HG02610 (cell line): ENCODE measurements at regions not wholly inside any gene's neighbourhood (a gene's known extent, or its start where the extent isn't known, plus 50 kb on each side); places are given as distances from the start of the nearest gene placed in this dataset.

Source experiments
- ATAC-seq: cut with Tn5 transposase; IDR thresholded peaks from one replicate; pipeline ENCODE4 v1.9.1; 2021; ENCODE audit warnings: mild to moderate bottlenecking, moderate library complexity; ENCODE audit not compliant: unreplicated experiment

- ATAC-seq: no peak
Measured at GRCh38 chr3:117534138-117534537, 824.6 kb downstream of the TUSC7 start.

- ATAC-seq: no peak
Measured at GRCh38 chr3:117536006-117536405, 826.4 kb downstream of the TUSC7 start.

- ATAC-seq: no peak
Measured at GRCh38 chr3:117537949-117538348, 828.4 kb downstream of the TUSC7 start.

- ATAC-seq: no peak
Measured at GRCh38 chr3:117539729-117540128, 830.1 kb downstream of the TUSC7 start.

- no peak for ATAC-seq
Measured at GRCh38 chr3:117540597-117540996, 831.0 kb downstream of the TUSC7 start.

GRCh38 chr3:117541721-117542120 lies 832.1 kb downstream of the TUSC7 start:
- ATAC-seq: no peak

GRCh38 chr3:117543521-117543920 lies 833.9 kb downstream of the TUSC7 start:
- no peak for ATAC-seq

GRCh38 chr3:117545484-117545883 lies 835.9 kb downstream of the TUSC7 start:
- no peak for ATAC-seq

GRCh38 chr3:117547956-117548550 lies 838.5 kb downstream of the TUSC7 start:
- ATAC-seq: no peak

- ATAC-seq: no peak
Measured at GRCh38 chr3:117548600-117548999, 839.0 kb downstream of the TUSC7 start.

- ATAC-seq: no peak
Measured at GRCh38 chr3:117549716-117550115, 840.1 kb downstream of the TUSC7 start.

- ATAC-seq: no peak
Measured at GRCh38 chr3:117550766-117551165, 841.2 kb downstream of the TUSC7 start.

GRCh38 chr3:117553461-117553860 lies 843.9 kb downstream of the TUSC7 start:
- peak; percentile 90 for ATAC-seq

GRCh38 chr3:117556646-117557407 lies 847.2 kb downstream of the TUSC7 start:
- no peak for ATAC-seq

GRCh38 chr3:117557464-117558090 lies 848.0 kb downstream of the TUSC7 start:
- ATAC-seq: no peak

GRCh38 chr3:117558681-117559080 lies 849.1 kb downstream of the TUSC7 start:
- no peak for ATAC-seq

GRCh38 chr3:117562000-117562399 lies 852.4 kb downstream of the TUSC7 start:
- ATAC-seq: no peak

- no peak for ATAC-seq
Measured at GRCh38 chr3:117563063-117563462, 853.5 kb downstream of the TUSC7 start.

GRCh38 chr3:117565777-117566176 lies 856.2 kb downstream of the TUSC7 start:
- ATAC-seq: no peak

GRCh38 chr3:117566926-117567325 lies 857.3 kb downstream of the TUSC7 start:
- no peak for ATAC-seq

- ATAC-seq: no peak
Measured at GRCh38 chr3:117567382-117567781, 857.8 kb downstream of the TUSC7 start.

GRCh38 chr3:117567906-117568305 lies 858.3 kb downstream of the TUSC7 start:
- no peak for ATAC-seq
